ENCODE measurements at regions not wholly inside any gene's neighbourhood (a gene's known extent, or its start where the extent isn't known, plus 50 kb on each side); places are given as distances from the start of the nearest gene placed in this dataset.

- no peak for TF ChIP-seq CTCF (conservative IDR thresholded peaks at IDR 0.05)
- TF ChIP-seq EZH2 (IDR thresholded peaks at IDR 0.05; ENCODE audit: low read depth) = no peak
These were observed 59.2 kb upstream of the ANTXRL start for GRCh38 chr10:46227571-46227935.

Data from PC-9 (cell line).